K562 (cell line): ENCODE measurements at regions not wholly inside any gene's neighbourhood (a gene's known extent, or its start where the extent isn't known, plus 50 kb on each side); places are given as distances from the start of the nearest gene placed in this dataset.

Experiments used
- ATAC-seq: fragments of 200-7000 bp; cut with Tn5 transposase; 3 replicates; pipeline ENCODE4 v1.9.1; 2020; ENCODE audit warnings: moderate library complexity
- BruUV-seq: library from RNA; stranded (reverse); fragments of 400-500 nt; replicated peaks from 2 replicates; lab custom pipeline; 2021; lab: Mats Ljungman, UMichigan
- CTCF ChIA-PET: fragments of 300-600 bp; formaldehyde crosslinking; extraction: SDS; loops from one replicate; lab custom pipeline; 2021; ENCODE audit warnings: low intra/inter-chr PET ratio; lab: Yijun Ruan, JAX
- POLR2A ChIA-PET: fragments of 300-600, 350-650 bp; sonication (Branson Sonifier 250); formaldehyde crosslinking; extraction: SDS; loops from one replicate; lab custom pipeline; 2021; ENCODE audit warnings: antibody characterized with exemption, inconsistent platforms; lab: Yijun Ruan, JAX
- DNase-seq, 4 experiments: peaks; one replicate each; pipeline versions ENCODE4 v3.0.0 to v3.0.0-alpha.2; 2011 to 2018; ENCODE audit warnings: low spot score in 3 of 4, mixed read lengths in 3 of 4; ENCODE audit errors: extremely low read depth in 1 of 4
- FAIRE-seq: peaks from 2 replicates; lab custom pipeline; 2011; peaks lifted over from hg19 to GRCh38; lab: Jason Lieb, UNC
- H2AFZ ChIP-seq: 2 replicates; pipeline ENCODE4 v1.6.0; 2011; ENCODE audit warnings: low read depth, low read length, control low read depth, inconsistent platforms
- H3K27ac ChIP-seq: fragments of 200-600 bp; 3 replicates; pipeline ENCODE4 v1.8.0; 2011; ENCODE audit warnings: low read depth, mild to moderate bottlenecking, control low read depth, inconsistent platforms, low read length, moderate library complexity, mixed read lengths; ENCODE audit errors: extremely low read depth
- H3K27me3 ChIP-seq, 2 experiments: fragments of 300-600 bp in 1 of 2; 2 replicates in 1 of 2; 3 replicates in 1 of 2; pipeline versions ENCODE4 v1.6.0 to v1.8.0; 2011; ENCODE audit warnings: inconsistent platforms in 2 of 2, low read length in 2 of 2, mild to moderate bottlenecking in 1 of 2, mixed read lengths in 1 of 2, moderate library complexity in 1 of 2; ENCODE audit not compliant: control insufficient read depth in 2 of 2, insufficient read depth in 2 of 2
- H3K36me3 ChIP-seq: fragments of 300-600 bp; 3 replicates; pipeline ENCODE4 v1.8.0; 2011; ENCODE audit warnings: mild to moderate bottlenecking, low read length, inconsistent platforms; ENCODE audit not compliant: control insufficient read depth, insufficient read depth
- H3K4me1 ChIP-seq, 2 experiments: fragments of 200-600 bp in 1 of 2; replicated peaks in 1 of 2; 2 replicates in 1 of 2; 3 replicates in 1 of 2; pipeline versions ENCODE4 v1.5.1 to v1.8.0; 2011; ENCODE audit warnings: inconsistent platforms in 2 of 2, low read length in 2 of 2, mild to moderate bottlenecking in 1 of 2, mixed read lengths in 1 of 2, moderate library complexity in 1 of 2; ENCODE audit not compliant: control insufficient read depth in 2 of 2, insufficient read depth in 2 of 2
- H3K4me2 ChIP-seq: 2 replicates; pipeline ENCODE4 v1.6.1; 2011; ENCODE audit warnings: low read length, control low read depth, inconsistent platforms, mixed read lengths; ENCODE audit not compliant: insufficient read depth
- H3K4me3 ChIP-seq: fragments of 200-600 bp; sonication (generic), shearing (Covaris generic); 2 replicates; pipeline ENCODE4 v1.5.1; 2016; ENCODE audit warnings: control low read depth, inconsistent platforms
- H3K79me2 ChIP-seq: fragments of 200-600 bp; 3 replicates; pipeline ENCODE4 v1.8.0; 2011; ENCODE audit warnings: low read length, inconsistent platforms; ENCODE audit not compliant: control insufficient read depth, insufficient read depth
- H3K9ac ChIP-seq, 2 experiments: 2 replicates each; pipeline versions ENCODE4 v1.6.0 to v1.6.1; 2011; ENCODE audit warnings: low read depth in 2 of 2, low read length in 2 of 2, control low read depth in 1 of 2, inconsistent platforms in 1 of 2, mild to moderate bottlenecking in 1 of 2, mixed read lengths in 1 of 2; ENCODE audit not compliant: insufficient read depth in 1 of 2
- H3K9me1 ChIP-seq: one replicate; pipeline ENCODE4 v1.6.0; 2011; ENCODE audit warnings: inconsistent platforms, mild to moderate bottlenecking, low read length, moderate library complexity; ENCODE audit not compliant: control insufficient read depth, insufficient read depth
- H3K9me3 ChIP-seq: replicated peaks from 2 replicates; pipeline ENCODE4 v1.5.1; 2011; ENCODE audit warnings: low read depth, low read length, inconsistent platforms; ENCODE audit not compliant: control insufficient read depth, insufficient read depth
- H4K20me1 ChIP-seq: replicated peaks from 2 replicates; pipeline ENCODE4 v1.6.1; 2011; ENCODE audit warnings: low read length, inconsistent platforms, mixed read lengths; ENCODE audit not compliant: control insufficient read depth, insufficient read depth
- ARID2 ChIP-seq: fragments of 450-650 bp; IDR thresholded peaks from 2 replicates; pipeline ENCODE4 v1.6.1; 2017; ENCODE audit warnings: antibody characterized with exemption, mild to moderate bottlenecking
- HNRNPL ChIP-seq: fragments of 200-400 bp; formaldehyde crosslinking; IDR thresholded peaks from 2 replicates; pipeline ENCODE4 v1.6.1; 2017; ENCODE audit warnings: low read depth, mild to moderate bottlenecking, low read length
- POLR2G ChIP-seq: fragments of 200-400 bp; formaldehyde crosslinking; IDR thresholded peaks from 2 replicates; pipeline ENCODE4 v1.6.1; 2017; ENCODE audit warnings: low read depth, mild to moderate bottlenecking, antibody characterized with exemption, low read length, moderate library complexity
- RAD21 ChIP-seq, 2 experiments: fragments of 250-450 bp in 1 of 2; fragments of 450-650 bp in 1 of 2; sonication (Bioruptor Pico) in 1 of 2; formaldehyde crosslinking in 1 of 2; IDR thresholded peaks in 1 of 2; conservative IDR thresholded peaks in 1 of 2; 2 replicates each; pipeline versions ENCODE4 v1.4.0 to v1.8.0; 2020 to 2022; ENCODE audit warnings: mild to moderate bottlenecking in 2 of 2, moderate library complexity in 1 of 2
- SRSF9 ChIP-seq: fragments of 200-400 bp; formaldehyde crosslinking; IDR thresholded peaks from 2 replicates; pipeline ENCODE4 v1.6.1; 2017; ENCODE audit warnings: low read depth, low read length, borderline replicate concordance
- ZNF408 ChIP-seq: fragments of 250-450 bp; sonication (Bioruptor Pico); IDR thresholded peaks from 2 replicates; pipeline ENCODE4 v1.4.0; 2020; ENCODE audit warnings: low read depth, mild to moderate bottlenecking, moderate library complexity
- WGBS: fragments of 100-300 bp; shearing (Covaris generic); methylation state at CpG from one replicate; pipeline ENCODE4 v1.1.6; 2016; ENCODE audit warnings: low coverage, mixed read lengths; ENCODE audit not compliant: insufficient coverage; ENCODE audit errors: missing lambda C conversion rate; 5-methylcytosine and 5-hydroxymethylcytosine counted together
- in situ Hi-C: fragments of 300-500 bp; cut with MboI; formaldehyde crosslinking; loops from 4 replicates; pipeline ENCODE4 v1.15.0; 2018; ENCODE audit warnings: inconsistent platforms, mixed read lengths
- intact Hi-C: fragments of 100-400 bp; cut with micrococcal nuclease; formaldehyde crosslinking; loops from 2 replicates; pipeline ENCODE4 v1.14.2; 2022

- in situ Hi-C loops = no loop called here
- no peak for FAIRE-seq
- no TSS peak for BruUV-seq
- no peak overlapping the region for H3K27ac ChIP-seq
- H2AFZ ChIP-seq = no peak overlapping the region
- WGBS = 0% methylated on average over 2 of the region's 2 CpGs
- no peak for TF ChIP-seq HNRNPL
- no peak for TF ChIP-seq ARID2
- TF ChIP-seq POLR2G = no peak
- no peak for TF ChIP-seq ZNF408
- no peak for TF ChIP-seq RAD21 (CRISPR knock-in tag; conservative IDR thresholded peaks at IDR 0.05 in 1 of 2, IDR thresholded peaks at IDR 0.05 in 1 of 2)
- H3K4me3 ChIP-seq = no peak overlapping the region
- H3K9ac ChIP-seq = no peak overlapping the region
- intact Hi-C loops = no loop called here
- no peaks in the 10 kb centered on the region for H3K79me2 ChIP-seq
- no peaks in the 10 kb centered on the region for H3K4me1 ChIP-seq
- H3K9me1 ChIP-seq = no peaks in the 10 kb centered on the region
- no peaks in the 10 kb centered on the region; the same call in 1 of the 2 replicates for H3K9me3 ChIP-seq
- ChIA-PET POLR2A (no interaction called here), CTCF (no interaction called here)
- DNase-seq = no peak
- no peaks in the 10 kb centered on the region for H4K20me1 ChIP-seq
- no peak overlapping the region for H3K4me2 ChIP-seq
- no peaks in the 10 kb centered on the region for H3K27me3 ChIP-seq
- no peak for ATAC-seq
- no peaks in the 10 kb centered on the region for H3K36me3 ChIP-seq
Observed at GRCh38 chr2:153105829-153106578, 372.6 kb downstream of the RPRM start.

GRCh38 chr2:153101187-153101586, 377.4 kb downstream of the RPRM start:
- intact Hi-C loops = no loop called here
- TF ChIP-seq SRSF9 = no peak
- TF ChIP-seq, all 486 proteins: peak for 0
- Histone ChIP-seq H3K4me3 (no peak overlapping the region), H3K9me3 (no peaks in the 10 kb centered on the region; the same call in 1 of the 2 replicates), H4K20me1 (no peaks in the 10 kb centered on the region), H3K9me1 (no peaks in the 10 kb centered on the region), H3K9ac (no peak overlapping the region), H3K36me3 (no peaks in the 10 kb centered on the region), H3K27me3 (no peaks in the 10 kb centered on the region), H3K27ac (no peak overlapping the region), H2AFZ (no peak overlapping the region), H3K4me2 (no peak overlapping the region), H3K4me1 (no peaks in the 10 kb centered on the region), H3K79me2 (no peaks in the 10 kb centered on the region)
- ChIA-PET POLR2A (no interaction called here), CTCF (no interaction called here)
- WGBS = 0% methylated on average over 2 of the region's 2 CpGs
- in situ Hi-C loops = no loop called here
- BruUV-seq = no TSS peak
- no peak for ATAC-seq
- no peak for DNase-seq
- no peak for FAIRE-seq
